SK-N-SH treated with all-trans-retinoic acid at 6 μM for 48 hours (cell line): ENCODE measurements at regions not wholly inside any gene's neighbourhood (a gene's known extent, or its start where the extent isn't known, plus 50 kb on each side); places are given as distances from the start of the nearest gene placed in this dataset.

Experiments used
- ATAC-seq: fragments of 200-7000 bp; cut with Tn5 transposase; 3 replicates; pipeline ENCODE4 v1.9.1; 2020; ENCODE audit warnings: mild to moderate bottlenecking, moderate library complexity
- ARNTL ChIP-seq: fragments of 450-650 bp; formaldehyde crosslinking; IDR thresholded peaks from 2 replicates; pipeline ENCODE4 v1.5.0; 2020; ENCODE audit warnings: low read depth, mild to moderate bottlenecking, moderate library complexity, borderline replicate concordance
- BACH2 ChIP-seq: fragments of 250-450 bp; sonication (Bioruptor Pico); IDR thresholded peaks from 2 replicates; pipeline ENCODE4 v1.9.0; 2021; ENCODE audit warnings: mild to moderate bottlenecking, borderline replicate concordance
- CREB5 ChIP-seq: fragments of 250-450 bp; sonication (Bioruptor Pico); IDR thresholded peaks from 2 replicates; pipeline ENCODE4 v1.5.1; 2020; ENCODE audit warnings: low read depth, mild to moderate bottlenecking, moderate library complexity
- CSDC2 ChIP-seq: fragments of 250-450 bp; sonication (Bioruptor Pico); IDR thresholded peaks from 2 replicates; pipeline ENCODE4 v1.5.0; 2020; ENCODE audit warnings: mild to moderate bottlenecking, moderate library complexity
- CSRNP3 ChIP-seq: fragments of 250-450 bp; sonication (Bioruptor Pico); IDR thresholded peaks from 2 replicates; pipeline ENCODE4 v1.5.1; 2021; ENCODE audit warnings: mild to moderate bottlenecking, moderate library complexity
- GLIS3 ChIP-seq: fragments of 250-450 bp; sonication (Bioruptor Pico); IDR thresholded peaks from 2 replicates; pipeline ENCODE4 v1.5.0; 2020; ENCODE audit warnings: mild to moderate bottlenecking, moderate library complexity
- ISL1 ChIP-seq: fragments of 250-450 bp; sonication (Bioruptor Pico); IDR thresholded peaks from 2 replicates; pipeline ENCODE4 v2.1.2; 2022; ENCODE audit warnings: mild to moderate bottlenecking, moderate library complexity
- OSR1 ChIP-seq: fragments of 250-450 bp; sonication (Bioruptor Pico); IDR thresholded peaks from 2 replicates; pipeline ENCODE4 v1.8.0; 2022; ENCODE audit warnings: moderate library complexity, mild to moderate bottlenecking, inconsistent platforms
- PATZ1 ChIP-seq: fragments of 250-450 bp; sonication (Bioruptor Pico); IDR thresholded peaks from 2 replicates; pipeline ENCODE4 v1.8.0; 2020; ENCODE audit warnings: mild to moderate bottlenecking, moderate library complexity, borderline replicate concordance
- POU6F1 ChIP-seq: fragments of 250-450 bp; sonication (Bioruptor Pico); IDR thresholded peaks from 2 replicates; pipeline ENCODE4 v1.8.0; 2021; ENCODE audit warnings: low read depth, mild to moderate bottlenecking, moderate library complexity, borderline replicate concordance
- PPARA ChIP-seq: fragments of 250-450 bp; sonication (Bioruptor Pico); IDR thresholded peaks from 2 replicates; pipeline ENCODE4 v1.5.0; 2020; ENCODE audit warnings: mild to moderate bottlenecking, borderline replicate concordance
- RARB ChIP-seq: fragments of 250-450 bp; sonication (Bioruptor Pico); IDR thresholded peaks from 2 replicates; pipeline ENCODE4 v1.8.0; 2021; ENCODE audit warnings: mild to moderate bottlenecking, moderate library complexity
- SNAI2 ChIP-seq: fragments of 250-450 bp; sonication (Bioruptor Pico); IDR thresholded peaks from 2 replicates; pipeline ENCODE4 v1.5.0; 2020; ENCODE audit warnings: mild to moderate bottlenecking, moderate library complexity
- TCF4 ChIP-seq: fragments of 250-450 bp; sonication (Bioruptor Pico); IDR thresholded peaks from 2 replicates; pipeline ENCODE4 v1.8.0; 2021; ENCODE audit warnings: mild to moderate bottlenecking, moderate library complexity, borderline replicate concordance
- TOX ChIP-seq: fragments of 250-450 bp; sonication (Bioruptor Pico); IDR thresholded peaks from 2 replicates; pipeline ENCODE4 v1.8.0; 2021; ENCODE audit warnings: mild to moderate bottlenecking, moderate library complexity, borderline replicate concordance
- TSHZ2 ChIP-seq: fragments of 250-450 bp; sonication (Bioruptor Pico); IDR thresholded peaks from 2 replicates; pipeline ENCODE4 v1.5.0; 2020; ENCODE audit warnings: mild to moderate bottlenecking, moderate library complexity
- ZC3H10 ChIP-seq: fragments of 250-450 bp; sonication (Bioruptor Pico); IDR thresholded peaks from 2 replicates; pipeline ENCODE4 v1.5.1; 2021; ENCODE audit warnings: mild to moderate bottlenecking, moderate library complexity
- ZFP3 ChIP-seq: fragments of 250-450 bp; sonication (Bioruptor Pico); IDR thresholded peaks from 2 replicates; pipeline ENCODE4 v1.5.0; 2020; ENCODE audit warnings: mild to moderate bottlenecking, moderate library complexity
- ZFP30 ChIP-seq: fragments of 450-650 bp; formaldehyde crosslinking; IDR thresholded peaks from 2 replicates; pipeline ENCODE4 v1.5.0; 2022; ENCODE audit warnings: mild to moderate bottlenecking, moderate library complexity
- ZNF565 ChIP-seq: fragments of 450-650 bp; formaldehyde crosslinking; conservative IDR thresholded peaks from 2 replicates; pipeline ENCODE4 v1.5.0; 2020; ENCODE audit warnings: low read depth, mild to moderate bottlenecking, moderate library complexity
- ZNF70 ChIP-seq: fragments of 450-650 bp; formaldehyde crosslinking; IDR thresholded peaks from 2 replicates; pipeline ENCODE4 v1.5.0; 2020; ENCODE audit warnings: mild to moderate bottlenecking, moderate library complexity
- ZNF8 ChIP-seq: fragments of 450-650 bp; formaldehyde crosslinking; IDR thresholded peaks from 2 replicates; pipeline ENCODE4 v1.5.0; 2020; ENCODE audit warnings: mild to moderate bottlenecking, moderate library complexity

GRCh38 chr15:91424001-91424400 lies 323.9 kb downstream of the SV2B start:
- no peak for ATAC-seq
- no peak for TF ChIP-seq POU6F1
- TF ChIP-seq PPARA (CRISPR knock-in tag): no peak
- TF ChIP-seq ZFP3 (CRISPR knock-in tag): no peak
- TF ChIP-seq ZFP30: no peak
- TF ChIP-seq TCF4 (CRISPR knock-in tag): no peak
- TF ChIP-seq OSR1 (CRISPR knock-in tag): no peak
- TF ChIP-seq RARB (CRISPR knock-in tag): no peak
- TF ChIP-seq ISL1: no peak
- TF ChIP-seq ZNF70 (CRISPR knock-in tag): no peak
- TF ChIP-seq CREB5 (CRISPR knock-in tag): no peak
- no peak for TF ChIP-seq ZNF8 (CRISPR knock-in tag)
- no peak for TF ChIP-seq ZNF565 (CRISPR knock-in tag)
- TF ChIP-seq CSDC2: no peak
- TF ChIP-seq TSHZ2 (CRISPR knock-in tag): no peak
- no peak for TF ChIP-seq ZC3H10 (CRISPR knock-in tag)
- TF ChIP-seq BACH2: no peak
- TF ChIP-seq ARNTL (CRISPR knock-in tag): no peak
- TF ChIP-seq, all 23 proteins: peak for 0

GRCh38 chr15:91426412-91426811 lies 326.4 kb downstream of the SV2B start:
- TF ChIP-seq OSR1 (CRISPR knock-in tag) (no peak), TOX (CRISPR knock-in tag) (no peak), PATZ1 (CRISPR knock-in tag) (no peak), ZC3H10 (CRISPR knock-in tag) (no peak), RARB (CRISPR knock-in tag) (no peak), CSDC2 (no peak)
- ATAC-seq: no peak

- TF ChIP-seq ZNF8 (CRISPR knock-in tag) (no peak), RARB (CRISPR knock-in tag) (no peak), CSRNP3 (CRISPR knock-in tag) (no peak), ARNTL (CRISPR knock-in tag) (no peak), CSDC2 (no peak), ISL1 (no peak), CREB5 (CRISPR knock-in tag) (no peak), TOX (CRISPR knock-in tag) (no peak), SNAI2 (CRISPR knock-in tag) (no peak), GLIS3 (CRISPR knock-in tag) (no peak), ZFP3 (CRISPR knock-in tag) (no peak), TSHZ2 (CRISPR knock-in tag) (no peak), ZNF70 (CRISPR knock-in tag) (no peak), PATZ1 (CRISPR knock-in tag) (no peak), PPARA (CRISPR knock-in tag) (no peak), OSR1 (CRISPR knock-in tag) (no peak), ZFP30 (no peak)
- ATAC-seq: no peak
Measured at GRCh38 chr15:91429973-91430372, 329.9 kb downstream of the SV2B start.
